ENCODE measurements at regions not wholly inside any gene's neighbourhood (a gene's known extent, or its start where the extent isn't known, plus 50 kb on each side); places are given as distances from the start of the nearest gene placed in this dataset.
"Not testable (repeated sequence)": the region's sequence is repeated elsewhere in the genome, so short reads cannot be mapped to it uniquely, and the experiment has no call there.

GRCh38 chr2:211204456-211204855 lies 648.1 kb downstream of the CPS1 start:
- intact Hi-C loops (cut with DNase I): no loop called here
- Histone ChIP-seq H3K27me3 (no peaks in the 10 kb centered on the region), H3K27ac (no peak overlapping the region), H3K4me3 (no peak overlapping the region), H3K36me3 (no peaks in the 10 kb centered on the region), H3K9me3 (no peaks in the 10 kb centered on the region), H3K4me1 (no peaks in the 10 kb centered on the region)
- TF ChIP-seq CTCF (IDR thresholded peaks at IDR 0.05): no peak
- ATAC-seq (no peak), DNase-seq (no peak)
- 49 to 58% methylated on average over 2 of the region's 2 CpGs for WGBS, 2 donors

- H3K27ac ChIP-seq: no peak overlapping the region
- no peak for DNase-seq
- no peaks in the 10 kb centered on the region for H3K4me1 ChIP-seq
- no peaks in the 10 kb centered on the region for H3K36me3 ChIP-seq
- WGBS, 2 donors: 86 to 87% methylated on average over 6 of the region's 6 CpGs
- intact Hi-C loops (cut with DNase I): no loop called here
- no peak overlapping the region for H3K4me3 ChIP-seq
- ATAC-seq: no peak
- TF ChIP-seq CTCF (IDR thresholded peaks at IDR 0.05): no peak
- H3K27me3 ChIP-seq: no peaks in the 10 kb centered on the region
- no peaks in the 10 kb centered on the region for H3K9me3 ChIP-seq
Measured at GRCh38 chr2:211204902-211205301, 648.5 kb downstream of the CPS1 start.

- intact Hi-C loops (cut with DNase I): no loop called here
- no peaks in the 10 kb centered on the region for H3K4me1 ChIP-seq
- no peaks in the 10 kb centered on the region for H3K36me3 ChIP-seq
- H3K27ac ChIP-seq: no peak overlapping the region
- H3K4me3 ChIP-seq: no peak overlapping the region
- WGBS, 2 donors: 46 to 58% methylated on average over 1 of the region's 1 CpG
- DNase-seq: no peak
- H3K27me3 ChIP-seq: no peaks in the 10 kb centered on the region
- no peaks in the 10 kb centered on the region for H3K9me3 ChIP-seq
- no peak for TF ChIP-seq CTCF (IDR thresholded peaks at IDR 0.05)
- ATAC-seq: no peak
Measured at GRCh38 chr2:211205358-211205757, 649.0 kb downstream of the CPS1 start.

- Histone ChIP-seq H3K4me1 (no peaks in the 10 kb centered on the region), H3K4me3 (no peak overlapping the region), H3K27ac (no peak overlapping the region), H3K9me3 (no peaks in the 10 kb centered on the region), H3K36me3 (no peaks in the 10 kb centered on the region), H3K27me3 (no peaks in the 10 kb centered on the region)
- ATAC-seq (no peak), DNase-seq (no peak)
- intact Hi-C loops (cut with DNase I): no loop called here
- TF ChIP-seq CTCF (IDR thresholded peaks at IDR 0.05): no peak
Measured at GRCh38 chr2:211205836-211206235, 649.4 kb downstream of the CPS1 start.

- peaks cover 0 to 26% (median 0%) of the 10 kb centered on the region in 11 donors for H3K9me3 ChIP-seq
- no peaks in the 10 kb centered on the region for H3K27me3 ChIP-seq
- ATAC-seq (no peak), DNase-seq (no peak)
- 10 to 26% methylated on average over 1 of the region's 1 CpG for WGBS, 2 donors
- no peaks in the 10 kb centered on the region for H3K36me3 ChIP-seq
- intact Hi-C loops (cut with DNase I): no loop called here
- H3K4me1 ChIP-seq: no peaks in the 10 kb centered on the region
- no peak overlapping the region for H3K27ac ChIP-seq
- no peak for TF ChIP-seq CTCF (IDR thresholded peaks at IDR 0.05)
- H3K4me3 ChIP-seq: no peak overlapping the region
Measured at GRCh38 chr2:211216221-211216620, 659.8 kb downstream of the CPS1 start.

GRCh38 chr2:211219548-211219947 lies 663.1 kb downstream of the CPS1 start:
- peaks cover 0 to 26% (median 0%) of the 10 kb centered on the region in 11 donors for H3K9me3 ChIP-seq
- H3K4me3 ChIP-seq; ATAC-seq; H3K27me3 ChIP-seq; DNase-seq; H3K4me1 ChIP-seq; intact Hi-C loops (cut with DNase I); H3K36me3 ChIP-seq; H3K27ac ChIP-seq: not testable (repeated sequence)
- WGBS, 2 donors: 81 to 92% methylated on average over 10 to 13 of the region's 15 CpGs
